HepG2 (cell line): ENCODE measurements at regions not wholly inside any gene's neighbourhood (a gene's known extent, or its start where the extent isn't known, plus 50 kb on each side); places are given as distances from the start of the nearest gene placed in this dataset.

Source experiments
- ATAC-seq: fragments of 200-7000 bp; cut with Tn5 transposase; 3 replicates; pipeline ENCODE4 v1.9.1; 2020; ENCODE audit warnings: mild to moderate bottlenecking, moderate library complexity
- BruUV-seq: library from RNA; stranded (reverse); fragments of 400-500 nt; replicated peaks from 2 replicates; lab custom pipeline; 2021; lab: Mats Ljungman, UMichigan
- CTCF ChIA-PET: fragments of 300-600 bp; formaldehyde crosslinking; extraction: SDS; loops from one replicate; lab custom pipeline; 2021; ENCODE audit warnings: low total read pairs, inconsistent platforms, low intra/inter-chr PET ratio; lab: Yijun Ruan, JAX
- POLR2A ChIA-PET: fragments of 350-600 bp; sonication (Branson Sonifier 250); formaldehyde crosslinking; loops from one replicate; lab custom pipeline; 2020; ENCODE audit warnings: antibody characterized with exemption, inconsistent platforms; lab: Yijun Ruan, JAX
- DNase-seq: peaks from one replicate; pipeline ENCODE4 v3.0.0-alpha.2; 2015; ENCODE audit warnings: low spot score
- FAIRE-seq: peaks from 3 replicates; lab custom pipeline; 2011; peaks lifted over from hg19 to GRCh38; lab: Jason Lieb, UNC
- H2AFZ ChIP-seq: one replicate; pipeline ENCODE4 v1.6.1; 2011; ENCODE audit warnings: low read length, inconsistent platforms
- H3K27ac ChIP-seq: fragments of 300-600 bp; 3 replicates; pipeline ENCODE4 v1.8.0; 2011; ENCODE audit warnings: mixed run types, mild to moderate bottlenecking, mixed read lengths, low read length, inconsistent platforms; ENCODE audit not compliant: insufficient read depth; ENCODE audit errors: extremely low read length
- H3K27me3 ChIP-seq, 2 experiments: fragments of 200-600 bp in 1 of 2; 2 replicates in 1 of 2; 3 replicates in 1 of 2; pipeline versions ENCODE4 v1.6.0 to v1.8.0; 2011; ENCODE audit warnings: low read length in 2 of 2, mild to moderate bottlenecking in 2 of 2, moderate library complexity in 2 of 2, inconsistent platforms in 1 of 2; ENCODE audit not compliant: insufficient read depth in 2 of 2, control insufficient read depth in 1 of 2
- H3K36me3 ChIP-seq, 2 experiments: fragments of 200-600 bp in 1 of 2; replicated peaks in 1 of 2; 2 replicates in 1 of 2; 3 replicates in 1 of 2; pipeline versions ENCODE4 v1.5.1 to v1.8.0; 2011; ENCODE audit warnings: low read length in 2 of 2, inconsistent platforms in 1 of 2; ENCODE audit not compliant: insufficient read depth in 2 of 2, control insufficient read depth in 1 of 2
- H3K4me1 ChIP-seq: 2 replicates; pipeline ENCODE4 v1.5.1; 2012; ENCODE audit warnings: low read length, inconsistent platforms; ENCODE audit not compliant: insufficient read depth
- H3K4me2 ChIP-seq: 2 replicates; pipeline ENCODE4 v1.6.0; 2011; ENCODE audit warnings: low read depth, low read length, inconsistent platforms
- H3K4me3 ChIP-seq, 3 experiments: fragments of 200-600 bp in 1 of 3; sonication (generic), shearing (Covaris generic) in 1 of 3; replicated peaks in 1 of 3; 2 replicates each; pipeline ENCODE4 v1.5.1; 2011 to 2016; ENCODE audit warnings: low read length in 3 of 3, inconsistent platforms in 2 of 3, low read depth in 2 of 3, mild to moderate bottlenecking in 2 of 3, control low read depth in 1 of 3, mixed read lengths in 1 of 3; ENCODE audit not compliant: insufficient read depth in 1 of 3
- H3K79me2 ChIP-seq: one replicate; pipeline ENCODE4 v1.6.1; 2011; ENCODE audit warnings: low read length, inconsistent platforms; ENCODE audit not compliant: insufficient read depth
- H3K9ac ChIP-seq: 2 replicates; pipeline ENCODE4 v1.6.0; 2011; ENCODE audit warnings: mild to moderate bottlenecking, low read depth, low read length, inconsistent platforms; ENCODE audit not compliant: insufficient read depth
- H3K9me3 ChIP-seq: 2 replicates; pipeline ENCODE4 v1.5.1; 2012; ENCODE audit warnings: mild to moderate bottlenecking, low read length
- H4K20me1 ChIP-seq: 2 replicates; pipeline ENCODE4 v1.6.0; 2011; ENCODE audit warnings: inconsistent platforms, mild to moderate bottlenecking, low read length, moderate library complexity; ENCODE audit not compliant: insufficient read depth
- GLI4 ChIP-seq: sonication (generic); formaldehyde crosslinking; IDR thresholded peaks from 2 replicates; pipeline ENCODE4 v1.5.1; 2020; ENCODE audit warnings: missing genetic modification reagents, mild to moderate bottlenecking, moderate library complexity, borderline replicate concordance
- HMG20A ChIP-seq: IDR thresholded peaks from 2 replicates; pipeline ENCODE4 v1.6.1; 2016; ENCODE audit warnings: borderline replicate concordance
- NFIC ChIP-seq: IDR thresholded peaks from 2 replicates; pipeline ENCODE4 v1.6.1; 2012; ENCODE audit warnings: mild to moderate bottlenecking, low read length, inconsistent platforms
- ZBTB8A ChIP-seq: sonication (generic); formaldehyde crosslinking; IDR thresholded peaks from 2 replicates; pipeline ENCODE4 v1.4.0; 2020; ENCODE audit warnings: mild to moderate bottlenecking, low read depth, missing genetic modification reagents, borderline replicate concordance
- ZFP41 ChIP-seq: sonication (generic); formaldehyde crosslinking; IDR thresholded peaks from 2 replicates; pipeline ENCODE4 v1.4.0; 2020; ENCODE audit warnings: mild to moderate bottlenecking, missing genetic modification reagents, borderline replicate concordance
- ZNF768 ChIP-seq: sonication (generic); formaldehyde crosslinking; IDR thresholded peaks from 2 replicates; pipeline ENCODE4 v1.4.0; 2020; ENCODE audit warnings: missing genetic modification reagents
- WGBS: methylation state at CpG from one replicate; pipeline ENCODE4 v1.1.6; 2017; ENCODE audit warnings: low lambda C conversion rate; 5-methylcytosine and 5-hydroxymethylcytosine counted together
- in situ Hi-C: cut with HindIII; loops from 2 replicates; pipeline ENCODE4 v1.10.0; 2017; ENCODE audit warnings: low pct_unique_long_range_greater_than_20kb; ENCODE audit not compliant: extremely low pct_ligation_motif_present
- intact Hi-C: fragments of 100-400 bp; cut with micrococcal nuclease; formaldehyde crosslinking; loops from one replicate; pipeline ENCODE4 v1.10.0; 2022; ENCODE audit not compliant: unreplicated experiment
- TF ChIP-seq, protein P1 (sequence below): sonication (generic); formaldehyde crosslinking; IDR thresholded peaks from 2 replicates; pipeline ENCODE4 v1.4.0; 2020; ENCODE audit warnings: missing genetic modification reagents
- TF ChIP-seq, protein P2 (sequence below): sonication (generic); formaldehyde crosslinking; IDR thresholded peaks from 2 replicates; pipeline ENCODE4 v1.8.0; 2022; ENCODE audit warnings: mild to moderate bottlenecking, missing genetic modification reagents; ENCODE audit not compliant: insufficient replicate concordance

DNA sequence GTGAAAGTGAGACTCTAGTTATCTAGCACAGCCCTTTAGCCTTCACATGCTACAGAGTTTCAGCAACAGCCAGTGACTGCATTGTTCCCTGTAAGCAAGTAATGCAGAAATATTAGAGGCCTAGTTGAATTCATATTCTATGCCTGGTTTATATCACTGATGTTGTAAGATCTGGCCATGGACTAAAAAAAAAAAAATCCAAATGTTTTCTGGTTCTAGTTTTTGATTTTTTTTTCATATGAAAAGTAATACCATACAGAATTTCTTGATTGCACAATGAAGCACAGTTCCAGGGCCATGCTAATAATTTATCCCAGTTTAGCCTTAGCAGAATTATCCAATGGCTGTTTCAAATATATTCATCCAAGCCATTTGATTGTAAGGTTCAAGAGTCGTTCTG, 341.5 kb upstream of the DDHD1 start:
- no peak overlapping the region for H3K9ac ChIP-seq
- no peak for ATAC-seq
- no peak overlapping the region for H2AFZ ChIP-seq
- intact Hi-C loops (no loop called here), in situ Hi-C loops (no loop called here)
- H3K79me2 ChIP-seq = no peaks in the 10 kb centered on the region
- no peaks in the 10 kb centered on the region; a peak in 1 of 5 replicates for H3K27me3 ChIP-seq
- H3K4me2 ChIP-seq = no peak overlapping the region
- FAIRE-seq = no peak
- no peak overlapping the region for H3K4me3 ChIP-seq
- H4K20me1 ChIP-seq = no peaks in the 10 kb centered on the region
- H3K4me1 ChIP-seq = peaks cover 9% of the 10 kb centered on the region; the same call in 1 of the 2 replicates
- CTCF ChIA-PET = no interaction called here
- no peak overlapping the region for H3K27ac ChIP-seq
- no peak for TF ChIP-seq ZFP41 (CRISPR knock-in tag)
- TF ChIP-seq GLI4 (CRISPR knock-in tag) = no peak
- no peaks in the 10 kb centered on the region for H3K36me3 ChIP-seq
- H3K9me3 ChIP-seq = no peaks in the 10 kb centered on the region
- BruUV-seq = no TSS peak
- 0% methylated on average over 1 of the region's 1 CpG for WGBS
- no peak for DNase-seq
- POLR2A ChIA-PET = no interaction called here

DNA sequence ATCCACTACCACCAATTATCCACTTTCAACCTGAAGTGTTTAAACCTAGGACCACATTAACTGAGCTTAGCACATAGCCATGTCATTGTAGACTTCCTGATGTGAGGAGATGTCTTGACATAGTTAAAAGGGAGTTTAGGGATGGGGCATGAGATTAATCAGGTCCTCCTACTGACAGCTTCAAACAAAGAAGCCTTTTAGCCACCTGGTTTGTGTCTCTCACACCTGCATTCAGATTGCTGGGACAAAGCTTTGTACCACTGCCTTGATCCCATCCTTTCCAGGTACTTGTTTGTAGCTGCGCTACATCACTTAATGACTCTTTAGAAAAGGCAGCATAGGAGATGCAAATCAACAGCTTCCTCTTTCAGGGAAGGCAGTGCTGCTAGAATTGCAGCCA, 340.7 kb upstream of the DDHD1 start:
- FAIRE-seq (no peak), DNase-seq (no peak), ATAC-seq (no peak)
- no TSS peak for BruUV-seq
- Histone ChIP-seq H4K20me1 (no peaks in the 10 kb centered on the region), H3K36me3 (no peaks in the 10 kb centered on the region), H2AFZ (no peak overlapping the region), H3K9me3 (no peaks in the 10 kb centered on the region), H3K4me3 (no peak overlapping the region), H3K4me2 (no peak overlapping the region), H3K4me1 (peaks cover 9% of the 10 kb centered on the region; the same call in 1 of the 2 replicates), H3K27ac (no peak overlapping the region), H3K79me2 (no peaks in the 10 kb centered on the region), H3K27me3 (no peaks in the 10 kb centered on the region; a peak in 1 of 5 replicates), H3K9ac (no peak overlapping the region)
- WGBS = 9% methylated on average over 1 of the region's 1 CpG
- CTCF ChIA-PET = no interaction called here
- in situ Hi-C loops = no loop called here
- intact Hi-C loops = no loop called here
- POLR2A ChIA-PET = no interaction called here
- TF ChIP-seq HMG20A (CRISPR knock-in tag) = no peak
- no peak for TF ChIP-seq ZNF768 (CRISPR knock-in tag)
- TF ChIP-seq, protein P1, sequence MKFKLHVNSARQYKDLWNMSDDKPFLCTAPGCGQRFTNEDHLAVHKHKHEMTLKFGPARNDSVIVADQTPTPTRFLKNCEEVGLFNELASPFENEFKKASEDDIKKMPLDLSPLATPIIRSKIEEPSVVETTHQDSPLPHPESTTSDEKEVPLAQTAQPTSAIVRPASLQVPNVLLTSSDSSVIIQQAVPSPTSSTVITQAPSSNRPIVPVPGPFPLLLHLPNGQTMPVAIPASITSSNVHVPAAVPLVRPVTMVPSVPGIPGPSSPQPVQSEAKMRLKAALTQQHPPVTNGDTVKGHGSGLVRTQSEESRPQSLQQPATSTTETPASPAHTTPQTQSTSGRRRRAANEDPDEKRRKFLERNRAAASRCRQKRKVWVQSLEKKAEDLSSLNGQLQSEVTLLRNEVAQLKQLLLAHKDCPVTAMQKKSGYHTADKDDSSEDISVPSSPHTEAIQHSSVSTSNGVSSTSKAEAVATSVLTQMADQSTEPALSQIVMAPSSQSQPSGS (CRISPR knock-in tag) = no peak
- TF ChIP-seq ZBTB8A (CRISPR knock-in tag) = no peak
- TF ChIP-seq, protein P2, sequence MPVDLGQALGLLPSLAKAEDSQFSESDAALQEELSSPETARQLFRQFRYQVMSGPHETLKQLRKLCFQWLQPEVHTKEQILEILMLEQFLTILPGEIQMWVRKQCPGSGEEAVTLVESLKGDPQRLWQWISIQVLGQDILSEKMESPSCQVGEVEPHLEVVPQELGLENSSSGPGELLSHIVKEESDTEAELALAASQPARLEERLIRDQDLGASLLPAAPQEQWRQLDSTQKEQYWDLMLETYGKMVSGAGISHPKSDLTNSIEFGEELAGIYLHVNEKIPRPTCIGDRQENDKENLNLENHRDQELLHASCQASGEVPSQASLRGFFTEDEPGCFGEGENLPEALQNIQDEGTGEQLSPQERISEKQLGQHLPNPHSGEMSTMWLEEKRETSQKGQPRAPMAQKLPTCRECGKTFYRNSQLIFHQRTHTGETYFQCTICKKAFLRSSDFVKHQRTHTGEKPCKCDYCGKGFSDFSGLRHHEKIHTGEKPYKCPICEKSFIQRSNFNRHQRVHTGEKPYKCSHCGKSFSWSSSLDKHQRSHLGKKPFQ (CRISPR knock-in tag) = no peak
- TF ChIP-seq NFIC = no peak
